ENCODE measurements at regions not wholly inside any gene's neighbourhood (a gene's known extent, or its start where the extent isn't known, plus 50 kb on each side); places are given as distances from the start of the nearest gene placed in this dataset.

- DNase-seq, result no peak
These were observed 337.3 kb upstream of the GHITM start for GRCh38 chr10:83801983-83802382.

- DNase-seq, result no peak
These were observed 332.6 kb upstream of the GHITM start for GRCh38 chr10:83806717-83807116.

- no peak for DNase-seq
These were observed 330.3 kb upstream of the GHITM start for GRCh38 chr10:83809001-83809400.

GRCh38 chr10:83816942-83817341 lies 322.4 kb upstream of the GHITM start:
- no peak for DNase-seq

GRCh38 chr10:83817797-83818196 lies 321.5 kb upstream of the GHITM start:
- no peak for DNase-seq

GRCh38 chr10:83819609-83820008 lies 319.7 kb upstream of the GHITM start:
- DNase-seq, result no peak

GRCh38 chr10:83820033-83820432 lies 319.3 kb upstream of the GHITM start:
- DNase-seq, result no peak

GRCh38 chr10:83824099-83824498 lies 315.2 kb upstream of the GHITM start:
- no peak for DNase-seq

- DNase-seq, result no peak
These were observed 305.2 kb upstream of the GHITM start for GRCh38 chr10:83834096-83834495.

- DNase-seq, result no peak
These were observed 303.2 kb upstream of the GHITM start for GRCh38 chr10:83835945-83836745.

GRCh38 chr10:83848677-83849076 lies 290.6 kb upstream of the GHITM start:
- DNase-seq, result no peak

- no peak for DNase-seq
These were observed 290.2 kb upstream of the GHITM start for GRCh38 chr10:83849150-83849549.

- no peak for DNase-seq
These were observed 287.2 kb upstream of the GHITM start for GRCh38 chr10:83852146-83852545.

- DNase-seq, result no peak
These were observed 276.6 kb upstream of the GHITM start for GRCh38 chr10:83862723-83863122.

GRCh38 chr10:83863283-83863966 lies 275.9 kb upstream of the GHITM start:
- no peak for DNase-seq

- DNase-seq, result no peak
These were observed 269.4 kb upstream of the GHITM start for GRCh38 chr10:83869898-83870297.

GRCh38 chr10:83871187-83872081 lies 267.9 kb upstream of the GHITM start:
- peak; percentile 92 for DNase-seq

GRCh38 chr10:83880252-83880791 lies 259.0 kb upstream of the GHITM start:
- no peak for DNase-seq

GRCh38 chr10:83881661-83882060 lies 257.6 kb upstream of the GHITM start:
- DNase-seq, result peak; percentile 54

GRCh38 chr10:83886871-83887270 lies 252.4 kb upstream of the GHITM start:
- no peak for DNase-seq

GRCh38 chr10:83892737-83893136 lies 246.6 kb upstream of the GHITM start:
- no peak for DNase-seq

GRCh38 chr10:83896219-83896618 lies 243.1 kb upstream of the GHITM start:
- no peak for DNase-seq

- no peak for DNase-seq
These were observed 241.7 kb upstream of the GHITM start for GRCh38 chr10:83897626-83898025.

Measured in retina (tissue), 1 donor.